Psoas muscle (tissue), 7 donors: ENCODE measurements at regions not wholly inside any gene's neighbourhood (a gene's known extent, or its start where the extent isn't known, plus 50 kb on each side); places are given as distances from the start of the nearest gene placed in this dataset.

Experiments
- ATAC-seq, 4 donors: fragments of 200-7000 bp; cut with Tn5 transposase; one replicate each; pipeline ENCODE4 v1.9.1; 2020; ENCODE audit warnings: moderate library complexity in 3 of 4, mild to moderate bottlenecking in 2 of 4
- DNase-seq, 2 donors: peaks; one replicate each; pipeline ENCODE4 v3.0.0-alpha.2; 2020
- H3K27ac ChIP-seq: fragments of 200-600 bp; one replicate; pipeline ENCODE4 v1.8.0; 2022
- H3K27me3 ChIP-seq, 3 donors: fragments of 200-600 bp in 1 of 3; one replicate each; pipeline versions ENCODE4 v1.6.1 to v1.8.0; 2013 to 2022; ENCODE audit warnings: low read length in 2 of 3, mild to moderate bottlenecking in 2 of 3, moderate library complexity in 1 of 3; ENCODE audit not compliant: insufficient read depth in 3 of 3
- H3K36me3 ChIP-seq, 2 donors: fragments of 200-600 bp in 1 of 2; one replicate each; pipeline versions ENCODE4 v1.6.1 to v1.8.0; 2013 to 2022; ENCODE audit warnings: low read depth in 1 of 2, mild to moderate bottlenecking in 1 of 2, moderate library complexity in 1 of 2; ENCODE audit not compliant: insufficient read depth in 1 of 2
- H3K4me1 ChIP-seq: fragments of 200-600 bp; one replicate; pipeline ENCODE4 v1.8.0; 2022
- H3K4me3 ChIP-seq: fragments of 200-600 bp; one replicate; pipeline ENCODE4 v1.8.0; 2022; ENCODE audit warnings: mild to moderate bottlenecking
- H3K9me3 ChIP-seq: fragments of 200-600 bp; one replicate; pipeline ENCODE4 v1.8.0; 2022
- CTCF ChIP-seq: fragments of 200-600 bp; IDR thresholded peaks from one replicate; pipeline ENCODE4 v1.8.0; 2022; ENCODE audit warnings: antibody characterized with exemption
- WGBS, 3 donors: extraction: QIAGEN DNeasy Blood & Tissue Kit; methylation state at CpG; one replicate each; pipeline versions ENCODE4 v1.1.6 to v1.1.7; 2013; 5-methylcytosine and 5-hydroxymethylcytosine counted together
- intact Hi-C, 2 donors: fragments of 100-400 bp; cut with DNase I; formaldehyde crosslinking; loops; one replicate each; pipeline versions ENCODE4 v1.11.0 to v1.14.2; 2022
- donor health status: healthy with polysubstance abuse.
- donor health status: DM: no; HTN: no; CAD: no; lungs with moderate emphysema.
- donor health status: Bipolar disorder and iron deficiency.
- donor health status: healthy.
- donor health status: DM: yes; HTN: yes; CAD: no.
- donor health status: DM: no; HTN: no; CAD: no.
- donor health status: DM: yes; HTN: yes; CAD: no.

- DNase-seq (no peak), ATAC-seq (no peak)
- no peak for TF ChIP-seq CTCF
- Histone ChIP-seq H3K36me3 (no peaks in the 10 kb centered on the region), H3K4me3 (no peak overlapping the region), H3K4me1 (no peaks in the 10 kb centered on the region), H3K27me3 (no peaks in the 10 kb centered on the region), H3K9me3 (no peaks in the 10 kb centered on the region), H3K27ac (no peak overlapping the region)
- WGBS, 3 donors, result 73 to 92% (median 74%) methylated on average over 2 of the region's 2 CpGs
- intact Hi-C loops, result loop anchor here in 1 of 2 donors (1.0 kb wide), 1 partner anchor 10 kb away; no protein-coding TSS in a partner anchor
Observed at GRCh38 chr2:125684932-125685331, 971.0 kb upstream of the GYPC start.

- no peak for TF ChIP-seq CTCF
- ATAC-seq, result no peak
- Histone ChIP-seq H3K4me3 (no peak overlapping the region), H3K27ac (no peak overlapping the region), H3K36me3 (no peaks in the 10 kb centered on the region), H3K27me3 (no peaks in the 10 kb centered on the region), H3K4me1 (no peaks in the 10 kb centered on the region), H3K9me3 (no peaks in the 10 kb centered on the region)
- 41 to 60% (median 50%) methylated on average over 2 of the region's 2 CpGs for WGBS, 3 donors
- no peak for DNase-seq
- intact Hi-C loops, result no loop called here
Observed at GRCh38 chr2:125696560-125696959, 959.4 kb upstream of the GYPC start.

- WGBS, 3 donors, result 50 to 63% (median 60%) methylated on average over 1 of the region's 1 CpG
- intact Hi-C loops, result no loop called here
Observed at GRCh38 chr2:125698280-125698679, 957.7 kb upstream of the GYPC start.

GRCh38 chr2:125701070-125701469 lies 954.9 kb upstream of the GYPC start:
- intact Hi-C loops, result no loop called here
- Histone ChIP-seq H3K4me1 (no peaks in the 10 kb centered on the region), H3K4me3 (no peak overlapping the region), H3K9me3 (no peaks in the 10 kb centered on the region), H3K27me3 (no peaks in the 10 kb centered on the region), H3K27ac (no peak overlapping the region), H3K36me3 (no peaks in the 10 kb centered on the region)
- 89 to 94% (median 90%) methylated on average over 2 of the region's 2 CpGs for WGBS, 3 donors
- TF ChIP-seq CTCF, result no peak
- DNase-seq (no peak), ATAC-seq (no peak)

More at GRCh38 chr2:125698280-125698679, 957.7 kb upstream of the GYPC start:
- Histone ChIP-seq H3K27ac (no peak overlapping the region), H3K9me3 (no peaks in the 10 kb centered on the region), H3K27me3 (no peaks in the 10 kb centered on the region), H3K4me1 (no peaks in the 10 kb centered on the region), H3K36me3 (no peaks in the 10 kb centered on the region), H3K4me3 (no peak overlapping the region)
- ATAC-seq (no peak), DNase-seq (no peak)
- TF ChIP-seq CTCF, result no peak

- 41 to 61% (median 57%) methylated on average over 1 of the region's 1 CpG for WGBS, 3 donors
- intact Hi-C loops, result no loop called here
- no peak overlapping the region for H3K4me3 ChIP-seq
- DNase-seq (no peak), ATAC-seq (no peak)
- no peak overlapping the region for H3K27ac ChIP-seq
- no peaks in the 10 kb centered on the region for H3K36me3 ChIP-seq
- TF ChIP-seq CTCF, result no peak
- no peaks in the 10 kb centered on the region for H3K4me1 ChIP-seq
- no peaks in the 10 kb centered on the region for H3K9me3 ChIP-seq
- no peaks in the 10 kb centered on the region for H3K27me3 ChIP-seq
Observed at GRCh38 chr2:125707611-125708010, 948.3 kb upstream of the GYPC start.
